Osteoblast (primary cell): ENCODE measurements at regions not wholly inside any gene's neighbourhood (a gene's known extent, or its start where the extent isn't known, plus 50 kb on each side); places are given as distances from the start of the nearest gene placed in this dataset.

Experiments used
- DNase-seq: peaks from one replicate; pipeline ENCODE4 v3.0.0; 2011; ENCODE audit warnings: low spot score, mixed read lengths; ENCODE audit not compliant: insufficient read length; ENCODE audit errors: missing footprints
- H2AFZ ChIP-seq: 2 replicates; pipeline ENCODE4 v1.6.0; 2011; ENCODE audit warnings: mild to moderate bottlenecking, low read length
- H3K27ac ChIP-seq: 2 replicates; pipeline ENCODE4 v1.5.1; 2011; ENCODE audit warnings: mild to moderate bottlenecking, low read depth, low read length, moderate library complexity
- H3K27me3 ChIP-seq: 2 replicates; pipeline ENCODE4 v1.6.0; 2012; ENCODE audit warnings: mild to moderate bottlenecking, control low read depth, inconsistent platforms, low read length, moderate library complexity; ENCODE audit not compliant: insufficient read depth
- H3K36me3 ChIP-seq: 2 replicates; pipeline ENCODE4 v1.5.1; 2011; ENCODE audit warnings: mild to moderate bottlenecking, low read length, control low read depth, moderate library complexity; ENCODE audit not compliant: insufficient read depth
- H3K4me1 ChIP-seq: 2 replicates; pipeline ENCODE4 v1.5.1; 2011; ENCODE audit warnings: mild to moderate bottlenecking, low read length, control low read depth, moderate library complexity; ENCODE audit not compliant: insufficient read depth
- H3K4me2 ChIP-seq: 2 replicates; pipeline ENCODE4 v1.6.0; 2011; ENCODE audit warnings: mild to moderate bottlenecking, low read length; ENCODE audit not compliant: insufficient read depth
- H3K4me3 ChIP-seq: fragments of 200-600 bp; sonication (generic); 3 replicates; pipeline ENCODE4 v1.5.1; 2012; ENCODE audit warnings: mild to moderate bottlenecking, low read length, inconsistent platforms; ENCODE audit not compliant: insufficient read depth
- H3K79me2 ChIP-seq: 2 replicates; pipeline ENCODE4 v1.6.0; 2012; ENCODE audit warnings: mild to moderate bottlenecking, low read length, control low read depth, inconsistent platforms; ENCODE audit not compliant: insufficient read depth
- H3K9me3 ChIP-seq: 2 replicates; pipeline ENCODE4 v1.5.1; 2011; ENCODE audit warnings: low read depth, low read length, control low read depth
- H4K20me1 ChIP-seq: 2 replicates; pipeline ENCODE4 v1.6.0; 2012; ENCODE audit warnings: mild to moderate bottlenecking, low read length, control low read depth; ENCODE audit not compliant: insufficient read depth
- CTCF ChIP-seq: IDR thresholded peaks from 2 replicates; pipeline ENCODE4 v1.5.1; 2011; ENCODE audit warnings: mild to moderate bottlenecking, low read depth, low read length, moderate library complexity; ENCODE audit errors: extremely low read depth

GRCh38 chr16:14373406-14373805 is 256.7 kb downstream of the PARN start:
- Histone ChIP-seq H2AFZ (no peak overlapping the region), H3K4me1 (peaks cover 15% of the 10 kb centered on the region), H3K27me3 (no peaks in the 10 kb centered on the region), H3K27ac (no peak overlapping the region), H3K79me2 (no peaks in the 10 kb centered on the region), H3K4me3 (no peak overlapping the region), H3K4me2 (no peak overlapping the region), H3K9me3 (no peaks in the 10 kb centered on the region), H4K20me1 (no peaks in the 10 kb centered on the region), H3K36me3 (no peaks in the 10 kb centered on the region)
- TF ChIP-seq CTCF: no peak
- DNase-seq: no peak

- no peaks in the 10 kb centered on the region for H4K20me1 ChIP-seq
- H3K9me3 ChIP-seq: no peaks in the 10 kb centered on the region
- no peaks in the 10 kb centered on the region for H3K79me2 ChIP-seq
- TF ChIP-seq CTCF: no peak
- no peak overlapping the region for H3K4me2 ChIP-seq
- H3K36me3 ChIP-seq: no peaks in the 10 kb centered on the region
- H2AFZ ChIP-seq: no peak overlapping the region
- no peak overlapping the region for H3K27ac ChIP-seq
- no peak overlapping the region for H3K4me3 ChIP-seq
- DNase-seq: no peak
- no peaks in the 10 kb centered on the region for H3K27me3 ChIP-seq
- H3K4me1 ChIP-seq: peaks cover 11% of the 10 kb centered on the region
Measured at GRCh38 chr16:14372471-14372870, 257.6 kb downstream of the PARN start.

GRCh38 chr16:14371778-14372431 is 258.2 kb downstream of the PARN start:
- Histone ChIP-seq H3K27ac (no peak overlapping the region), H3K4me3 (no peak overlapping the region), H3K9me3 (no peaks in the 10 kb centered on the region), H3K27me3 (no peaks in the 10 kb centered on the region), H4K20me1 (no peaks in the 10 kb centered on the region), H2AFZ (no peak overlapping the region), H3K4me2 (no peak overlapping the region), H3K4me1 (peaks cover 11% of the 10 kb centered on the region), H3K36me3 (no peaks in the 10 kb centered on the region), H3K79me2 (no peaks in the 10 kb centered on the region)
- no peak for TF ChIP-seq CTCF
- DNase-seq: no peak

GRCh38 chr16:14370736-14371234 is 259.3 kb downstream of the PARN start:
- no peak overlapping the region for H3K4me3 ChIP-seq
- no peaks in the 10 kb centered on the region for H3K79me2 ChIP-seq
- TF ChIP-seq CTCF: no peak
- H3K4me1 ChIP-seq: peaks cover 11% of the 10 kb centered on the region
- H4K20me1 ChIP-seq: no peaks in the 10 kb centered on the region
- peak overlapping the region; percentile 58 for H3K4me2 ChIP-seq
- no peak for DNase-seq
- no peak overlapping the region for H3K27ac ChIP-seq
- no peaks in the 10 kb centered on the region for H3K9me3 ChIP-seq
- H3K36me3 ChIP-seq: no peaks in the 10 kb centered on the region
- H3K27me3 ChIP-seq: no peaks in the 10 kb centered on the region
- peak overlapping the region; percentile 84 for H2AFZ ChIP-seq
